GM18502 (cell line): ENCODE measurements at regions not wholly inside any gene's neighbourhood (a gene's known extent, or its start where the extent isn't known, plus 50 kb on each side); places are given as distances from the start of the nearest gene placed in this dataset.

Experiments used
- ATAC-seq: cut with Tn5 transposase; IDR thresholded peaks from one replicate; pipeline ENCODE4 v1.9.1; 2021; ENCODE audit warnings: mild to moderate bottlenecking; ENCODE audit not compliant: unreplicated experiment, poor library complexity

DNA sequence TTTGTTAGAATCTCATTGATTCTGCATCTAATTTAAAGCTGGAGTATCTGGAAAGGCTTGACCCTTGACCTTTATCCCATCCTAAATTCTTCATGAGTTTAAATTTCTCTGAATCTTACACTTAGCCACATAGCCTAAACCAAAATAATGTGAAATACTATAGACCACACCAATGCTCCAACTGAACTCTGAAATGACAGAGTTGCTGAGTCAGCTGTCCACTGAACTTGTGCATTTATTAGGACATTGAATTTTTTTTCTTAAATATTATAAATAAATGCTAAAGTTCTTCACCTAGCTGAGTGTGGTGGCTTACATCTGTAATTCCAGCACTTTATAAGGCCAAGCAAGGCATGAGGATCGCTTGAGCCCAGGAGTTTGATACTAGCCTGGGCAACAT lies 390.9 kb upstream of the PFKP start:
- no peak for ATAC-seq

GRCh38 chr10:2674451-2674850 lies 392.9 kb upstream of the PFKP start:
- no peak for ATAC-seq

- ATAC-seq: no peak
Observed at GRCh38 chr10:2670864-2671263, 396.5 kb upstream of the PFKP start.

GRCh38 chr10:2665772-2666171 lies 401.6 kb upstream of the PFKP start:
- ATAC-seq: no peak

GRCh38 chr10:2660276-2660675 lies 407.1 kb upstream of the PFKP start:
- ATAC-seq: no peak

DNA sequence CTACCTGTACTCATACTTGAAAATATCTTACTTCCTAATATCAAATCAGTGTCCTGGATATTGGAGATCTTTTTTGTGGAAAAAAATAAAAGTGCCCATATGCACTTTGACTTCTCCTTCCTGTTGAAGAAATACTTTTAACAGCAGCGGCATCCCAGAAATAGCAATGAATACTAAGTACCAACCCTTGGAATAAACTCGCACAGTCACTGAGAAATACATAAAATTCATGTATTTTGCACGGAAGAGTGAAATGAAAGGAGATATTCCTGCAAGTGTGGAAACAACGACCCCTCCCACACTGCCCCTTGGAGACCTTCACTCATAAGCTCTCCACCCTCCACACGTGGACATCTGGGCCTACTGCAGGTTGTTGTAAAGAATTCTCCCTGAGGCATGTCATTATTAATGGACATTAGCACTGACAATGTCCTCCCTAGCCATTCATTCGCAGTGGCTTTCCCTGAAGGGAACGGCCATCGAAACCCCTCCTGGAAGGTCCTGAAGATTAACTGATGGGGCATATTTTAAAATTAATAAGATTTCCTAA lies 407.6 kb upstream of the PFKP start:
- ATAC-seq: no peak

DNA sequence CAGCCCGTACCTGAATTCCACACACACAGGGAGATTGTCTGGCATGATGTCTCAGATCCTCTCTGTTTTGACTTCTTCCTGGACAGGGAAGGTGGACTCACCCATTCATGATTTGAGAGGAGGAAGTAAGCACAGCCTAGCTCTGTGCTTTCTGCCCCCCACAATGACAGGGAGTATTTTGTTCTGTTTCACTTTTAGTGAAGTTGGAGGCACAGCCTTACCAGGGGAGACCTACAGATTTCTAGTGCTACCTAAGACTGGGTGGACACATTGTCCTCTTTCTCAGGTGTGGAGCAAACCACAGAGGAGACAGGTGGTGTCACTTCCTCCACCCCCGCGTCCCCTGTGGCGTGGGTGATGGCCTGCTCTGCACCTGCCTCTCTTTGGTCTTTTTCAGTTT lies 408.6 kb upstream of the PFKP start:
- ATAC-seq: no peak

- no peak for ATAC-seq
Observed at GRCh38 chr10:2650328-2650727, 417.0 kb upstream of the PFKP start.

DNA sequence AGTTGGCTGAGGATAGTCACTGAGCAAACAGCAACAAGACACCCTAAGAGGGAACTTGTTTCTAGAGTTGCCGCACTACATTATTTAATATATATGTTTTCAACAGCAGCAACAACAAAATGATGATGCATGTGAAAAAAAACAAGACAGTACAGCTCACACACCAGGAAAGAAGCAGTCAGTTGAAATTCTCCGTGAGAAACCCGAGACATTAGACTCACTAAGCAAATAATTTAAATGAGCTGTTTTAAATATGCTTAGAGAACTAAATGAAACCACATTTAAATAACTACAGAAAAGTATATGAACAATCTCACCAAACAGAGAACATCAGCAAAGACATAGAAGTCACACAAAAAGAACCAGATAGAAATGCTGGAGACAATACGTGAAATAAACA lies 426.3 kb upstream of the PFKP start:
- ATAC-seq: no peak

GRCh38 chr10:2633630-2634029 lies 433.7 kb upstream of the PFKP start:
- ATAC-seq: no peak

DNA sequence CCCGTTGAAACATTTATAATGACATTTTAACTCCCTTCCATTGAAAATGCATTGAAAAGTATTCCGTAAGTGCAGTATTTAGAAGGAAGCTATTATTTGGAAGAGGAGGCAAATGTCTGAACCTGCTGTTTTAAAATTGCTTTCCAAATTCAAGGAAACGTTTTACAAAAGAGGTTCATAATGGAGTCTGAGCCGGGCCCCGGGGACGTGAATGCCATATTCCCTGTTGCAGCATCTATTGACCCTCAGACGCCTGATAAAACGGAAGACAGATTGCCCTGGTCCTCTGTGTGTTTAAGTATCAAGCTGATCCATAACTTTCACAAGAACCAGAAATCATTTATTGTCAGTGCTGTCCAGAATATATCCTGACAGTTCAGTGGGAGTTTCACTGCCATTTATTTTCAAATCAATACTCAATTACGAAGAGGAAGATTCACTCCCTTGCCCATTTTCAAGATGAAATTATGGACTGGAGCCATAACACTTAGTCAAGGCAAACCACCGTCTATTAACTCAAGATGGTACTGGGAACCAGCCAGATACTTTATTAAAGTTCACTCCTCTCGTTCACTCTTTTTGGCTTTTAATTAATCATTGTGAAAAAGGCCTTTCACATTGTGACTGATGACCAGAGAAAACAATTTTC lies 435.7 kb upstream of the PFKP start:
- ATAC-seq: no peak

DNA sequence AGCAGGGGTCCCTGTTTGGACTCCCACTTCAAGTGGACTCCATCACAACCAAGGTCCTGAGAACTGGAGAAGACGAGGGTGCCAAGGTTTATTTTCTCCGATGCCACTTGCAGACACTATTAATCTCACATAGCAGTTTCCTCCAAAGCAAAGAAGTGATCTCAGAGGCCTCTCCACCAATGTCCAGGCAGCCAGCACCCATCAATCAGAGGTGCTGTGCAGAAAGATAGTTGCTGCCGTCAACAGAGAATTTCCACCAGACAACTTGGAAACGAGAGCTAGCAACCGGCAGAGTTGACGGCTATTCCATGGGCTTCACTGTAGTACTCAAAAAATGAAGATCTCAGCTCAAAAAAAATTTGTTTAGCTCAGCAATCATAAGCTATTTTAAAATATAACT lies 438.6 kb upstream of the PFKP start:
- no peak for ATAC-seq

- no peak for ATAC-seq
Observed at GRCh38 chr10:2627969-2628368, 439.4 kb upstream of the PFKP start.

- ATAC-seq: no peak
Observed at GRCh38 chr10:2625094-2625493, 442.3 kb upstream of the PFKP start.

DNA sequence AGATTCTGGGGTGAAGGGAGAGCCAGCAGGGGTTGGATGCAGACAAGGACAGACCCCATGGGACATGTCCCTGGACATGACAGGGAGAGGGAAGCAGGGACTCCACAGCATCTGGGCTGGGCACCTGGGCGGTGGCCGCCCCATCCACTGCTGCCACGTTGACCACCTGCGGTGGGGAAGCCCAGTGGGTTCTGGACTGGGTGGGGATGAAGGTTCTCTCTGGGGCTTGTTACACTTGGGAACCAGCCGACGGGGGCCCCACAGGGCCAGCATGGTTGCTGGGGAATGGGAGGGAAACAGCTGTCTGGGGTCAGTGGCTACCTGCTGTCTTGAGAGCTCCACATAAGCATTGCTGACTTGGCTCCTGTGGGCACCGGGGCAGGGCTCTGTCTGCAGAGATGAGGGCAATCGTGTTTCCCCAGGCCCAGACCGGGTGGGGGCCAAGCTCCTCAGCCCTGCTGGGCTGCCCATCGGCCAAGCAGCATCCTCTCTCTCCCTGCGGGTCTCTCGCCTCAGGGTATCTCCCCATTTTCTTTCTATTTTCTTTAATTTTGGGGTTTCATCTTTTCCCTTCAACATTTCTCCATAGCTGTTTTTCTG lies 443.6 kb upstream of the PFKP start:
- ATAC-seq: no peak

DNA sequence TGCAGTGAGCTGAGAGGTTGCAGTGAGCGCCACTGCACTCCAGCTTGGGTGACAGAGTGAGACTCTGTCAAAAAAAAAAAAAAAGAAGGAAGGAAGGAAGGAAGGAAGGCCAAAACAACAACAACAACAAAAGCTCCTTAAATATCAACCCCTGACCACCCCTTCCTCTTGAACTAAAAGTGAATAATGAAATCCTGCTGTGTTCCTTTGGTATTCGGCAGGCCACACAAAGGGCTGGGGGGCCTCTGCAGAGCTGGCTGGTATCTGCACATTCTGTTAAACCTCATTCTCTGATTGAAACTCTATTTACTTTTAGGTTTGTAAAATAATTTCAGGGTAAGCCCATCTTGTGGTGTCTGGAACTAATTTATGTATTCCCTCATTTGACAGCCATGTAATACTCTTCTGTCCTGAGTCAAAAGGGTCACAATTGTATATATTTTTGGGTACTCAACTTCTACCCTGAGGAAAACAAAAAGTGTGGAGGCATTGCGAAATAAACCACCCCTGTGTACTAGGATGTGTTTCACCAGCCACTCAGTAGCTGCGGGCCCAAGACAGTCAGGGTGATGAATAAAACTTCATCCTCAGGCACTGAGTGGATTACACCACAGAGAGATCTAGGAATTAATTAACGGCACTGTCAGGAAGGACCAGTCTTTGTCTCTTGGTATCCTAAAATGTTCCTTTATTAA lies 446.4 kb upstream of the PFKP start:
- ATAC-seq: no peak

DNA sequence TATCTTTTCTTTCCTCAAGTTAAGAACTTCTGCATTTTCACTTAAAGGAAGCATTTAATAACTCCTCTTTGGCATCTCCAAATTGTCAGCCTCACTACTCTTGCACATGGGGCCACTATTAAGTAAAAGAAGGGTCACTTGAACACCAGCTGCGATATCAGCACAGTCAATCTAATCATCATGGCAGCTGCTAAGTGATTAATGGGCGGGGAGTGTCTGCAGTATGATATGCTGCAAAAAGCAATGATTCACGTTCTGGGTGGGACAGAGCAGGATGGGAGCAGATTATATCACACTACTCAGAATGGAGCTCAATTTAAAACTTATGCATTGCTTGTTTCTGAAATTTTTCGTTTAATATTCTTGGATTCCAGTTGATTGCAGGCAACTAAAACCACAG lies 447.4 kb upstream of the PFKP start:
- ATAC-seq: no peak

GRCh38 chr10:2619472-2619871 lies 447.9 kb upstream of the PFKP start:
- ATAC-seq: no peak

DNA sequence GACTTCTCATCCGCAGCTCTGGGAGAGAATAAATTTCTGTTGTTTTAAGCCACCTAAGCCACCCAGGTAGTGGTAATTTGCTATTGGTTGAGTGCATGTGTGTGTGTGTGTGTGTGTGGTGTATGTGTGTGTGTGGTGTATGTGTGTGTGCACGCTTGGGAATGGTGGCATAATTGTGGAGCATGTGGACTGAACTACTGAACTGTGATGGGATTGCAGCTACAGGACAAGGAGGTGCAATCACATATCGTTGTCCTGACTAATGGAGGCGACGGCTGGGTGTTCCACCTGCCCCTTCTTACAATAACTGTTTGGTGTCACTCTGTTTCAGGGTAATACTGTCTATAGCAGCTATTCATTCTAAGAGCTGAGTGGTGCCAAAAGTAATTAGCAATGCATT lies 448.7 kb upstream of the PFKP start:
- no peak for ATAC-seq

DNA sequence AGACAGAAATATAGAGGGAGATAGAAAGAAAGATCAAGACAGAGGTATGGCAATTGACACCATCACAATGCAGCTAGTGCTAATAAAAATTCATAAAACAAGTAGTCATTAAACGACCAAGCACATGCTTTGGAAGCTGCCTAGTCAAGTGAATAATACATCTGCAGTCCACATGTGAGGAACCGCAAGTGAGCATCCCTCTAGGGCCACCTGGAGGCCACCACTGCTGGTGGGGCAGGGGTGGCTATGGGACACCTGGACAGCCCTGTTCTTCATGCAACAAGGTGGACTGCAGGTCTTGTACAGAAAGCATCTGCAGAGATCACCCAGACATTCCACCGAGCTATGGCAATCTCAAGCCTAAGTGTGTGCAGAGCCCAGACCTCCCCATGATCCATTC lies 451.1 kb upstream of the PFKP start:
- no peak for ATAC-seq

GRCh38 chr10:2611603-2612002 lies 455.7 kb upstream of the PFKP start:
- ATAC-seq: no peak

GRCh38 chr10:2610946-2611345 lies 456.4 kb upstream of the PFKP start:
- no peak for ATAC-seq
